ENCODE measurements at regions not wholly inside any gene's neighbourhood (a gene's known extent, or its start where the extent isn't known, plus 50 kb on each side); places are given as distances from the start of the nearest gene placed in this dataset.

DNA sequence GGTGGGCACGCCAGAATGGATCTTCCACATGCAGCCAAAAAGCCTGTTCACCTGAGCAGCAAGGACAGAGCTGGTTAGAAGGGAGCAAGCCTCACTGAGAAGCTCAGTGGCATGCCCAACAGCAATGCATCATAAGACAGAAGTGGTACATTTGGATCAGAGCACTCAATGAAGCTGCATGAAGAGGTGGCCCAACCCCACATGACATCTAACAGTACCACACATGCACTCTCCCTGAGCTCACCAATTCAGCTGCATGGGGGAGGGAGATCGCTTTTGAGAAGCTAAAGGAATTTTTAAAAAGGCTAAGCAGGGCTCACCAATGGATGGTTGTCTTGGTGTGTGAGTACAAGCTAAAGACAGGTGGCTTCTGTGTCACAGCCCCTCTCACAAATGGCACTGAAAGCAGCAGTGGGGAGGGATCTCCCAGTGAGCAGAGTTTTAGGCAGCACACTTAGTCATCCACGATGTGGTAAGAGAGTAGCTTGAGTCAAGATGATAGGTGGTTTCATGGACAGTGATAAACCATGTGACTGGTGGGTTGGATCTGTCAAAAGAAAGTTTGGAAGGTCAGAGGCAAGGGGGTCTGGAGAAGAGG is 166.6 kb upstream of the TAB2 start:
- Histone ChIP-seq H2BK5ac (ENCODE audit: low read depth, low read length) (no peak overlapping the region), H3K56ac (replicated peaks; ENCODE audit: insufficient read length, low read depth, low read length) (no peak overlapping the region), H2BK20ac (ENCODE audit: low read length) (no peak overlapping the region), H3K23ac (ENCODE audit: insufficient read length) (no peak overlapping the region), H3K27ac (ENCODE audit: low read depth, low read length) (no peak overlapping the region), H2BK12ac (ENCODE audit: low read depth, low read length) (no peak overlapping the region), H4K8ac (ENCODE audit: extremely low read depth, insufficient read depth, low read length) (no peak overlapping the region), H3K18ac (ENCODE audit: extremely low read depth, low read length) (no peak overlapping the region), H4K20me1 (replicated peaks in 1 of 2; ENCODE audit: control insufficient read depth in 1 of 2, insufficient read depth in 2 of 2, low read length in 2 of 2) (no peaks in the 10 kb centered on the region), H3K4me2 (ENCODE audit: insufficient read depth in 1 of 2, low read depth in 2 of 2, low read length in 2 of 2) (no peak overlapping the region), H4K91ac (replicated peaks; ENCODE audit: insufficient read length, low read length) (no peak overlapping the region), H3K79me1 (ENCODE audit: low read depth, low read length) (no peaks in the 10 kb centered on the region), H2AFZ (ENCODE audit: low read length) (no peak overlapping the region), H3K79me2 (ENCODE audit: control insufficient read depth in 1 of 2, insufficient read depth in 2 of 2, low read length in 2 of 2) (no peaks in the 10 kb centered on the region), H3K4me3 (ENCODE audit: extremely low read depth in 1 of 4, insufficient read depth in 2 of 4, low read depth in 3 of 4, low read length in 4 of 4) (no peak overlapping the region), H3K4me1 (replicated peaks in 1 of 4; ENCODE audit: control insufficient read depth in 3 of 4, insufficient read depth in 4 of 4, low read length in 3 of 4) (no peaks in the 10 kb centered on the region), H3K9me3 (ENCODE audit: insufficient read depth in 2 of 2, low read depth in 1 of 2, low read length in 1 of 2) (no peaks in the 10 kb centered on the region), H4K5ac (ENCODE audit: insufficient read length, low read depth, low read length) (no peak overlapping the region), H3K4ac (replicated peaks; ENCODE audit: insufficient read length, low read depth, low read length) (no peak overlapping the region), H3K36me3 (ENCODE audit: control insufficient read depth in 2 of 4, insufficient read depth in 4 of 4, low read length in 3 of 4) (no peaks in the 10 kb centered on the region), H3K14ac (ENCODE audit: insufficient read length) (no peak overlapping the region), H3K23me2 (ENCODE audit: low read depth, low read length) (no peaks in the 10 kb centered on the region), H3K9ac (replicated peaks in 1 of 4; ENCODE audit: extremely low read depth in 1 of 4, low read depth in 3 of 4, low read length in 3 of 4) (no peak overlapping the region), H2BK15ac (ENCODE audit: low read length) (0 out of 2 replicates have a peak overlapping the region, but pooled peaks have one; percentile 5), H3K27me3 (replicated peaks in 1 of 4; ENCODE audit: control insufficient read depth in 3 of 4, extremely low read depth in 1 of 4, insufficient read depth in 3 of 4, low read length in 3 of 4) (no peaks in the 10 kb centered on the region), H2BK120ac (replicated peaks; ENCODE audit: low read depth, low read length) (no peak overlapping the region), H2AK5ac (ENCODE audit: low read depth, low read length) (no peak overlapping the region)
- CTCF ChIA-PET (ENCODE audit: partially characterized antibody): interaction anchor here (0.5 to 1.2 kb wide), 4 partner anchors 12 to 112 kb away, joined by 3 to 4 read pairs (median 3); no protein-coding TSS in a partner anchor
- WGBS, 2 experiments (ENCODE audit: extremely low coverage in 1 of 2, insufficient coverage in 1 of 2, insufficient read length in 1 of 2, insufficient replicate concordance in 2 of 2, low coverage in 1 of 2, low lambda C conversion rate in 2 of 2, missing lambda C conversion rate in 1 of 2): 88% methylated on average over 3 of the region's 3 CpGs; no CpG with 5 or more reads in 1 of the 2 experiments
- no peak for FAIRE-seq
- POLR2A ChIA-PET (ENCODE audit: partially characterized antibody): no interaction called here
- no peak for DNase-seq (ENCODE audit: low read depth in 1 of 2, low spot score in 2 of 2)
- TF ChIP-seq SUZ12 (IDR thresholded peaks at IDR 0.05; ENCODE audit: low read length) (no peak), POLR2A (IDR thresholded peaks at IDR 0.05; ENCODE audit: control extremely low read depth in 1 of 2, low read depth in 2 of 2, low read length in 2 of 2) (no peak), CHD2 (IDR thresholded peaks at IDR 0.05; ENCODE audit: low read length) (no peak), KDM4A (IDR thresholded peaks at IDR 0.05; ENCODE audit: low read depth, low read length, severe bottlenecking) (no peak), CBX5 (IDR thresholded peaks at IDR 0.05; ENCODE audit: low read depth, low read length) (no peak), SAP30 (IDR thresholded peaks at IDR 0.05; ENCODE audit: insufficient read depth, insufficient replicate concordance, low read length) (no peak), SIX5 (IDR thresholded peaks at IDR 0.05; ENCODE audit: low read depth, low read length) (no peak), BCL11A (IDR thresholded peaks at IDR 0.05; ENCODE audit: low read depth in 2 of 2, low read length in 2 of 2) (no peak), EP300 (IDR thresholded peaks at IDR 0.05; ENCODE audit: borderline replicate concordance in 1 of 2, low read depth in 2 of 2, low read length in 2 of 2) (no peak), NRF1 (IDR thresholded peaks at IDR 0.05; ENCODE audit: low read depth, low read length) (no peak), SP1 (IDR thresholded peaks at IDR 0.05; ENCODE audit: low read depth, low read length) (no peak), SRF (IDR thresholded peaks at IDR 0.05; ENCODE audit: low read depth, low read length) (no peak), TAF1 (IDR thresholded peaks at IDR 0.05; ENCODE audit: low read depth, low read length) (no peak), SP2 (IDR thresholded peaks at IDR 0.05; ENCODE audit: low read length) (no peak), EZH2 (IDR thresholded peaks at IDR 0.05; ENCODE audit: low read depth, low read length, severe bottlenecking) (no peak)

Measured in H1 (cell line).